HG02798 (cell line): ENCODE measurements at regions not wholly inside any gene's neighbourhood (a gene's known extent, or its start where the extent isn't known, plus 50 kb on each side); places are given as distances from the start of the nearest gene placed in this dataset.

Experiments
- ATAC-seq: cut with Tn5 transposase; IDR thresholded peaks from one replicate; pipeline ENCODE4 v1.9.1; 2021; ENCODE audit warnings: mild to moderate bottlenecking; ENCODE audit not compliant: unreplicated experiment, poor library complexity

DNA sequence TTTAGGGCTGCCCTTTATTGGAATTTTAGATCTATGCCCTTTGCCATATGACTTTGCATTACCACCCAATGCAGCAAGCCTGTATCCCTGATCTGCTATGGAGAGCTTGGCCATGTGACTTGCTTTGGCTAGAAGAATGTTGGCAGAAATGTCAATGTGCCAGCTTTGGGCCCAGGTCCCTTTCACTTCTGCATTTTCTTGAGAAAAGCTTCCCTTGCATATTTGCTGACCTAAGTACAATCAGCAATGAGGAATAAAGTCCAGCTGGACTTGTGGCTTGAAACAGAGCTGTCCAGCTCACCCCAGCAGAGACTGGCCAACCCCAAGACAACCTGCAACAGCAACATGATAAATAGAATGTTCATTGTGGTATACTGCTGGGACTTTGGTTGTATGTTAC, 135.9 kb downstream of the PAH start:
- ATAC-seq: no peak

DNA sequence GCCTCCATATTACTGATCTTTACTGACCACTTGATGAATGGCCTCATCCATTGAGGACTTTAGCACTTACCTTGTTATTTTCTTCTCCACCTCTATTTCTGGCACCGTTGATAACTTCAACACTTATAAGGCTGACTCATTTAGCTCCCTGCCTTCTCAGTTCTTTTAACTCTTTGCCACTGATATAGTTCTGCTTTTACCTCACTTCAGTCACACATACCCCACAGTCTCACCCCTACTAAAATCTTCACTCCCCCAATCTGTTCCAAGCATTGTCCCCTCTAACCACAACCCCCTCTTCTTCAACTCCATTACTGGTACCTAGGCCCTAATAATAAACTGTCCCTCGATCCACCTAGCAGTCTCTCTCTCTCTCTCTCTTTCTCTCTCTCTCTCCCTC, 141.0 kb downstream of the PAH start:
- peak; percentile 44 for ATAC-seq

DNA sequence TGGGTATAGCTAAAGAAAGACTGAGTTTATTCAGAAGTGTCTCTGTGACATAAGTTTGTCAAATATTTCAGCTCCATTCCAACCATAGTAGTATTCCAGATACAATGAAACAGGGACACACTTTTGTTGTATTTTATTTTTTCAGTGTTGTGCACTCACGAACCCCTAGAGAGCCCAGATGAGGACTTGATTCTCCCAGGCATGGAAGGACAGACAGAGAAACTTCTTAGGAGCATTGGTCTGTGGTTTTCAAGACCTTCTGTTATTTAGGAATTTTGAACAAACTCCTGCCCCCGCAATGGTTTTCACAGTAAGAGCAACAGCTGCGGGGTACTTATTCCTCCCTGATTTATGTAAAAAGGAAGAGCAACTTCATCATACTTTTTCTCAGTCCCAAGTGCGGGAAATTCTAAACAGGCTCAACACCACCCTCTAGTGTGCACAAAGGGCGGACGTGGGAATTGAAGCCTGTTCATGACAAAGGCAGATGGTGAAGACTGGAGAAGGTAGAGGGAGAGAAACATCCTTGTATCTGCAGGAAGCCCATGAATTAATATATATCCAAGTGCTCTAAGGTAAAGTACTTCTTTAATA, 147.6 kb downstream of the PAH start:
- ATAC-seq: peak; percentile 75

GRCh38 chr12:102766961-102767360, 150.1 kb downstream of the PAH start:
- ATAC-seq: no peak

GRCh38 chr12:102765736-102766135, 151.3 kb downstream of the PAH start:
- no peak for ATAC-seq

- ATAC-seq: no peak
Observed at GRCh38 chr12:102763471-102763870, 153.6 kb downstream of the PAH start.

- ATAC-seq: no peak
Observed at GRCh38 chr12:102763061-102763460, 154.0 kb downstream of the PAH start.

GRCh38 chr12:102760322-102760721, 156.7 kb downstream of the PAH start:
- ATAC-seq: no peak

- no peak for ATAC-seq
Observed at GRCh38 chr12:102759466-102759865, 157.6 kb downstream of the PAH start.

GRCh38 chr12:102757882-102758226, 159.2 kb downstream of the PAH start:
- no peak for ATAC-seq

GRCh38 chr12:102757154-102757881, 159.7 kb downstream of the PAH start:
- ATAC-seq: no peak

- no peak for ATAC-seq
Observed at GRCh38 chr12:102756530-102756929, 160.5 kb downstream of the PAH start.

GRCh38 chr12:102755266-102755665, 161.8 kb downstream of the PAH start:
- no peak for ATAC-seq

- ATAC-seq: no peak
Observed at GRCh38 chr12:102753802-102754201, 163.2 kb downstream of the PAH start.

DNA sequence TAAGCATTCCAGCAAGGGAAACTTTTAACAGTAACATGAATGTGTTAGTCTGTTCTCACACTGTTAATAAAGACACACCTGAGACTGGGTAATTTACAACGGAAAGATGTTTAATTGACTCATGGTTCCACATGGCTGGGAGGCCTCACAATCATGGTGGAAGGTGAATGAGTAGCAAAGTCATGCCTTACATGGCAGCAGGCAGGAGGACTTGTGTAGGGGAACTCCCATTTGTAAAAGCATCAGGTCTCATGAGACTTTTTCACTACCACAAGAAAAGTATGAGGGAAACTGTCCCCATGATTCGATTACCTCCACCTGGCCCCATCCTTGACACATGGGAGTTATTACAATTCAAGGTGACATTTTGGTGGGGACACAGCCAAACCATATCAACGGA, 168.3 kb downstream of the PAH start:
- no peak for ATAC-seq

- ATAC-seq: no peak
Observed at GRCh38 chr12:102746963-102747362, 170.1 kb downstream of the PAH start.

DNA sequence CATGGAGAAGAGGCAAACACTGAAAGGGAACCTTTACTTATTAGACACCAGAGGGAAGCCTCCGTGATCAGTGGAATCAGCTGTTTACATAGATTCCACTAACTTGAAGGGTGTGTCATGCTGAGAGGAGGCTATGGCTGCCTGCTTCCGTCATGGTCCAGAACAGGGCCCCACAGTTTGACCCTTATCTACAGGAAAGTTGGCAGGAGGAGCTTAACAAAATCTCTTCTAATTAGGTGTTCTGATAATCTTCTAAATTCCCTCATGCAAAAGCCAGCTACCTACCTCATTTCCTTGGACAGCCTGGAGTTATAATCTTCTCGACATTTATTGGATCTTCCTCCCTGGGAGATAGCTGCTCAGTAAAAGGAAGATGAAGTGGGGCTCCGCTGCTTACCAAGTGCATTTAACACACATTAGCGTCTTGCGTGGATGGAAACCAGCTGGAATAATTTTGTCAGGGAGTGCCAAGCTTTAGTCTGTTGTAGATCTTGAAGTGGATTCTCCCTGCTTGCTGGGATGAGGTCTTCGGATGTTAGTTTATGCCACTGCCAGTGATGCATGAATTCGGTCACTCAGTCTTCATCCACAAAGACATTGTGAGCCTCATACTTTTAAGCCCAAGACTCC, 171.0 kb downstream of the PAH start:
- no peak for ATAC-seq

DNA sequence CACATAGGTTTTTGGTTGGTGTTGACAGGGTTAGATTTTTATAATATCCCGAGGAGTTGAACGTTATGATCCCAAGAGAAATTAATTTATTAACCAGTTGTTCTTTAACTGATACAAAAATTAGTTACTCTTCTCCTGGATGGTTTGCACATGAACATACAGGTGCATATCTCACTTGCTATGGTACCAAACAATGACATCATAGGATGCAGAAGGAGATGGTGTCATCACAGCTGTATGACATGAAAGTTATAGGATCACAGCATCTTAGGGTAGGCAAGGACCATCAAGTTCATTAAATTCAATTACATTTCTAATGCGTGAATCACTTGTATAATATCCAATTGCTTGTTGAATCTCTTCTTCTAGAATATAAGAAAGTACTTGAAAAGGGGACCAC, 175.8 kb downstream of the PAH start:
- ATAC-seq: no peak

DNA sequence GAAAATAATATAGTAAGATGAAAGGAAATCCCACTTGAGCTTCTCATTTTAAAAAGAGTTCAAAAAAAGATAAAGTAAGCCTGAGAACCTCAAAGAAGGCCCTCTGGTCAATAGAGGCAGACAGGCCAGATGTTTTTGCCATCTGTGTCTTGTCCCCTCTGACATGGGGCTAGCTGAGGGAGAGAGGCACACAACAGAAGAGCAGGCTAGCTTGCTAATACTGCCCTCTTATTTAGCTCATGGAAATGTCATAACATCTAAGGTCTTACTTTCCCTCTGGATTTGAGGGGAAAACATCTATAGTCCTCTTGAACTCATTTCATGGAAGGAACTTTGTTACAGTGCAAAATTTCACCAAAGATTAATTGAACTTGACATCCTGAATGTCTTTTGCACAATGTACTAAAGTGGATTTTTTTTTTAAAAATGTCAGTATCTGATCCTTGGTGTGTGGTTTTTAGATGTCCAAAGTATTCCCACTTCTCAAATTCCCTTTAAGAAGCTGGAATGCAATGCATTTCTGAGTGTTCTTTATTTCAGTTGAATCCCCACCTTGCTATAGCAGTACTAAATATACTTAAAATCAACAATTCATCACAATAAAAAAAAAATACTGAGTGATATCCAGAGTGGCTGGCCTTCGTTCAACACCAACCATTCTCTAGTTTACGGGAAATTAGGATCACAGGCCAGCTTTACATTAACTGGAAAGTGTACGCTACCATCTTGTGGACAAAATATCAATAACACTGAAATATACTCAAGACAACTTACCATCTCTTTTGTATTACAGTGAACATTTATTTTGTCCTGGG, 176.7 kb downstream of the PAH start:
- ATAC-seq: no peak

DNA sequence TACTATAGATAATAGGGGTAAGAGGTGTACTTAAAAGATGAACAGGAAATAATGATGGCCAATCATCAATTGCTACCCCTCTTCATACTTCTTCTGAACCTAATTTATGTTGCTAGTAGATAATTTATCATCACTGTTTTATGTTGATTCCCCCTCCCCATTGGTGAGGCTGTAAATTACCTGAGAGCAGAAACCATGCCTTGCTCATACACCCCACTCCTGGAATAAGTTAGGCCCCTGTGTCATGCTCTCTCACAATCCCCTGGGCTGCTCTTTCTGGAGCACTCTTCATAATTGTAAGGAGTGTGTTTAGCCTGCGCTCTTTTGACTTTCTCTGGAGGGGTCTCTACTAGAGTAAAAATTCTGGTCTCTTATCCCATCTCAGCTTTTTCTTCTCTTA, 180.7 kb downstream of the PAH start:
- no peak for ATAC-seq

DNA sequence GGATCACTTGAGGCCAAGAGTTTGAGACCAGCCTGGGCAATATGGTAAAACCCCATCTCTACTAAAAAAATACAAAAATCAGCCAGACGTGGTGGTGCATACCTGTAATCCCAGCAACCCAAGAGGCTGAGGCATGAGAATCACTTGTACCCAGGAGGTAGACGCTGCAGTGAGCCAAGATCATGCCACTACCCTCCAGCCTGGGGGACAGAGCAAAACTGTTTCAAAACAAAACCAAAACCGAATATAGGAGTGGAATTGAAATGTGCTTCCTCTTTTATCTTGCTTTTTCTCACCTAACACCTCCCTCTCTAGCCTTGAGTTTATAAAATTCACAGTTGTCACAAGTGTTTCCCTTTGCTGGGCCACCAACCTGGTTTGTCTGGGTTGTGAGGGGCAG, 181.9 kb downstream of the PAH start:
- peak; percentile 93 for ATAC-seq
